IMR-90 (cell line): ENCODE measurements at regions not wholly inside any gene's neighbourhood (a gene's known extent, or its start where the extent isn't known, plus 50 kb on each side); places are given as distances from the start of the nearest gene placed in this dataset.
A peak's percentile ranks its signal among the peaks of the same experiment; 100 is the strongest.

Experiments
- BHLHE40 ChIP-seq: fragments of 150-350 bp; IDR thresholded peaks from 2 replicates; pipeline ENCODE4 v1.6.1; 2016; ENCODE audit warnings: mild to moderate bottlenecking, low read depth, low read length
- CEBPB ChIP-seq: IDR thresholded peaks from 2 replicates; pipeline ENCODE4 v1.6.1; 2012; ENCODE audit warnings: low read depth, low read length, improper control_type of control experiment
- CTCF ChIP-seq: conservative IDR thresholded peaks from 2 replicates; pipeline ENCODE4 v1.5.1; 2012; ENCODE audit warnings: mild to moderate bottlenecking, low read depth, low read length, improper control_type of control experiment
- ELK1 ChIP-seq: fragments of 150-350 bp; IDR thresholded peaks from 2 replicates; pipeline ENCODE4 v1.6.1; 2016; ENCODE audit warnings: low read depth, mild to moderate bottlenecking, low read length, moderate library complexity, borderline replicate concordance
- MAFK ChIP-seq: IDR thresholded peaks from 2 replicates; pipeline ENCODE4 v1.6.1; 2012; ENCODE audit warnings: low read depth, low read length, improper control_type of control experiment
- MXI1 ChIP-seq: IDR thresholded peaks from 2 replicates; pipeline ENCODE4 v1.6.1; 2012; ENCODE audit warnings: low read depth, mild to moderate bottlenecking, low read length, moderate library complexity, borderline replicate concordance
- NFE2L2 ChIP-seq: fragments of 150-350 bp; IDR thresholded peaks from 2 replicates; pipeline ENCODE4 v1.6.1; 2016; ENCODE audit warnings: low read depth, mild to moderate bottlenecking, low read length
- POLR2A ChIP-seq: IDR thresholded peaks from 2 replicates; pipeline ENCODE4 v1.6.1; 2012; ENCODE audit warnings: mild to moderate bottlenecking, low read depth, low read length
- RAD21 ChIP-seq: IDR thresholded peaks from 2 replicates; pipeline ENCODE4 v1.6.1; 2012; ENCODE audit warnings: low read length, improper control_type of control experiment
- RCOR1 ChIP-seq: IDR thresholded peaks from 2 replicates; pipeline ENCODE4 v1.6.1; 2012; ENCODE audit warnings: mild to moderate bottlenecking, low read length, improper control_type of control experiment; ENCODE audit not compliant: insufficient replicate concordance
- RFX5 ChIP-seq: IDR thresholded peaks from 2 replicates; pipeline ENCODE4 v1.8.0; 2012; ENCODE audit warnings: low read depth, mild to moderate bottlenecking, low read length, moderate library complexity
- SMC3 ChIP-seq: fragments of 150-350 bp; IDR thresholded peaks from 2 replicates; pipeline ENCODE4 v1.6.1; 2016; ENCODE audit warnings: low read depth, mild to moderate bottlenecking, antibody characterized with exemption, low read length, moderate library complexity
- USF2 ChIP-seq: fragments of 150-350 bp; IDR thresholded peaks from 2 replicates; pipeline ENCODE4 v1.6.1; 2017; ENCODE audit warnings: mild to moderate bottlenecking, antibody characterized with exemption, low read length, low read depth

GRCh38 chr4:86522349-86522748 is 71.8 kb upstream of the PTPN13 start:
- TF ChIP-seq POLR2A, result no peak
- no peak for TF ChIP-seq CEBPB
- TF ChIP-seq CTCF, result peak; percentile 39
- no peak for TF ChIP-seq MXI1
- no peak for TF ChIP-seq ELK1
- no peak for TF ChIP-seq BHLHE40
- TF ChIP-seq MAFK, result no peak
- no peak for TF ChIP-seq RCOR1
- peak; percentile 47 for TF ChIP-seq RAD21
- TF ChIP-seq SMC3, result peak; percentile 36
- no peak for TF ChIP-seq USF2
- no peak for TF ChIP-seq NFE2L2
- TF ChIP-seq RFX5, result no peak
